Upper lobe of left lung (tissue), 4 donors: ENCODE measurements at regions not wholly inside any gene's neighbourhood (a gene's known extent, or its start where the extent isn't known, plus 50 kb on each side); places are given as distances from the start of the nearest gene placed in this dataset.

Source experiments
- CTCF ChIP-seq, 6 experiments: fragments of 450-650 bp in 4 of 6; fragments of 200-600 bp in 2 of 6; sonication (generic) in 2 of 6; IDR thresholded peaks; one replicate each; pipeline ENCODE4 v1.5.1; 2016 to 2019; ENCODE audit warnings: antibody characterized with exemption in 6 of 6
- EP300 ChIP-seq, 4 donors: sonication (generic); formaldehyde crosslinking; IDR thresholded peaks; one replicate each; pipeline ENCODE4 v1.5.1; 2017; ENCODE audit warnings: antibody characterized with exemption in 4 of 4, control low read depth in 2 of 4
- POLR2A ChIP-seq, 4 donors: fragments of 450-650 bp; IDR thresholded peaks; one replicate each; pipeline ENCODE4 v1.5.1; 2016 to 2017; ENCODE audit warnings: antibody characterized with exemption in 4 of 4, mild to moderate bottlenecking in 2 of 4
- POLR2AphosphoS5 ChIP-seq, 2 donors: sonication (generic); formaldehyde crosslinking; IDR thresholded peaks; one replicate each; pipeline ENCODE4 v1.5.1; 2017; ENCODE audit warnings: antibody characterized with exemption in 2 of 2

GRCh38 chr4:83664741-83665140 lies 128.8 kb downstream of the GPAT3 start:
- TF ChIP-seq POLR2A (IDR thresholded peaks at IDR 0.05) (no peak), CTCF (IDR thresholded peaks at IDR 0.05) (no peak), POLR2AphosphoS5 (IDR thresholded peaks at IDR 0.05) (no peak), EP300 (IDR thresholded peaks at IDR 0.05) (no peak)
